ENCODE measurements at regions not wholly inside any gene's neighbourhood (a gene's known extent, or its start where the extent isn't known, plus 50 kb on each side); places are given as distances from the start of the nearest gene placed in this dataset.
"Not testable (repeated sequence)": the region's sequence is repeated elsewhere in the genome, so short reads cannot be mapped to it uniquely, and the experiment has no call there.

GRCh38 chrX:73940893-73941470 is 88.5 kb upstream of the XIST start:
- no peak for DNase-seq

GRCh38 chrX:73937843-73938242 is 85.3 kb upstream of the XIST start:
- DNase-seq: not testable (repeated sequence)

GRCh38 chrX:73932522-73932921 is 80.0 kb upstream of the XIST start:
- DNase-seq: no peak

GRCh38 chrX:73930300-73930699 is 77.8 kb upstream of the XIST start:
- DNase-seq: no peak

GRCh38 chrX:73922856-73923455 is 70.4 kb upstream of the XIST start:
- no peak for DNase-seq

GRCh38 chrX:73916931-73917667 is 64.6 kb upstream of the XIST start:
- DNase-seq: no peak

- no peak for DNase-seq
Observed at GRCh38 chrX:73916489-73916888, 64.0 kb upstream of the XIST start.

GRCh38 chrX:73914792-73915191 is 62.3 kb upstream of the XIST start:
- DNase-seq: not testable (repeated sequence)

GRCh38 chrX:73913580-73913979 is 61.1 kb upstream of the XIST start:
- DNase-seq: no peak

- DNase-seq: not testable (repeated sequence)
Observed at GRCh38 chrX:73911946-73912345, 59.4 kb upstream of the XIST start.

- DNase-seq: not testable (repeated sequence)
Observed at GRCh38 chrX:73905749-73906374, 53.3 kb upstream of the XIST start.

GRCh38 chrX:73903941-73904340 is 51.4 kb upstream of the XIST start:
- no peak for DNase-seq
